Activated CD4-positive, alpha-beta T cell treated with anti-CD3 and anti-CD28 coated beads, Interleukin-2, amount 10 ng/mL, durations not matched to agents 24 days and 14 days (primary cell): ENCODE measurements at regions not wholly inside any gene's neighbourhood (a gene's known extent, or its start where the extent isn't known, plus 50 kb on each side); places are given as distances from the start of the nearest gene placed in this dataset.

Source experiments
- DNase-seq: peaks from one replicate; pipeline ENCODE4 v3.0.0; 2022
- H3K27ac Mint-ChIP-seq: one replicate; pipeline ENCODE4 v1.8.0; 2022; ENCODE audit warnings: mild to moderate bottlenecking, mixed read lengths
- H3K27me3 Mint-ChIP-seq: one replicate; pipeline ENCODE4 v1.8.0; 2022; ENCODE audit warnings: mixed read lengths
- H3K36me3 Mint-ChIP-seq: one replicate; pipeline ENCODE4 v1.8.0; 2022; ENCODE audit warnings: low read depth, mild to moderate bottlenecking, mixed read lengths
- H3K4me1 Mint-ChIP-seq: one replicate; pipeline ENCODE4 v1.8.0; 2021; ENCODE audit warnings: mixed read lengths
- H3K4me3 Mint-ChIP-seq: one replicate; pipeline ENCODE4 v1.8.0; 2022; ENCODE audit warnings: mild to moderate bottlenecking, moderate library complexity, mixed read lengths
- H3K9me3 Mint-ChIP-seq: one replicate; pipeline ENCODE4 v1.8.0; 2021; ENCODE audit warnings: mixed read lengths
- intact Hi-C: fragments of 100-400 bp; cut with micrococcal nuclease; formaldehyde crosslinking; loops from one replicate; pipeline ENCODE4 v1.15.1; 2023

- intact Hi-C loops = no loop called here
Observed at GRCh38 chr5:135119481-135119880, 85.5 kb upstream of the PITX1 start.

GRCh38 chr5:135117590-135117989 lies 83.6 kb upstream of the PITX1 start:
- intact Hi-C loops = no loop called here
- DNase-seq = no peak
- Mint-ChIP-seq H3K9me3 (no peaks in the 10 kb centered on the region), H3K4me1 (no peaks in the 10 kb centered on the region), H3K4me3 (no peak overlapping the region), H3K36me3 (no peaks in the 10 kb centered on the region), H3K27ac (no peak overlapping the region), H3K27me3 (peaks cover 3% of the 10 kb centered on the region)

More at GRCh38 chr5:135119481-135119880, 85.5 kb upstream of the PITX1 start:
- H3K27ac Mint-ChIP-seq = no peak overlapping the region
- no peak overlapping the region for H3K4me3 Mint-ChIP-seq
- no peaks in the 10 kb centered on the region for H3K36me3 Mint-ChIP-seq
- no peak for DNase-seq
- no peaks in the 10 kb centered on the region for H3K4me1 Mint-ChIP-seq
- H3K27me3 Mint-ChIP-seq = peaks cover 5% of the 10 kb centered on the region
- H3K9me3 Mint-ChIP-seq = no peaks in the 10 kb centered on the region

- Mint-ChIP-seq H3K27ac (no peak overlapping the region), H3K27me3 (peaks cover 2% of the 10 kb centered on the region), H3K4me3 (no peak overlapping the region), H3K36me3 (no peaks in the 10 kb centered on the region), H3K4me1 (no peaks in the 10 kb centered on the region), H3K9me3 (no peaks in the 10 kb centered on the region)
- DNase-seq = no peak
- intact Hi-C loops = no loop called here
Observed at GRCh38 chr5:135116160-135116561, 82.1 kb upstream of the PITX1 start.

- no peaks in the 10 kb centered on the region for H3K27me3 Mint-ChIP-seq
- no peak overlapping the region for H3K27ac Mint-ChIP-seq
- intact Hi-C loops = no loop called here
Observed at GRCh38 chr5:135115591-135115990, 81.6 kb upstream of the PITX1 start.

GRCh38 chr5:135114759-135115158 lies 80.7 kb upstream of the PITX1 start:
- H3K27ac Mint-ChIP-seq = no peak overlapping the region
- intact Hi-C loops = no loop called here
- no peaks in the 10 kb centered on the region for H3K27me3 Mint-ChIP-seq

More at GRCh38 chr5:135115591-135115990, 81.6 kb upstream of the PITX1 start:
- Mint-ChIP-seq H3K4me1 (no peaks in the 10 kb centered on the region), H3K36me3 (no peaks in the 10 kb centered on the region), H3K9me3 (no peaks in the 10 kb centered on the region), H3K4me3 (no peak overlapping the region)
- DNase-seq = no peak

GRCh38 chr5:135112008-135112725 lies 78.1 kb upstream of the PITX1 start:
- H3K36me3 Mint-ChIP-seq = no peaks in the 10 kb centered on the region
- no peak overlapping the region for H3K27ac Mint-ChIP-seq
- intact Hi-C loops = no loop called here

More at GRCh38 chr5:135114759-135115158, 80.7 kb upstream of the PITX1 start:
- no peaks in the 10 kb centered on the region for H3K9me3 Mint-ChIP-seq
- DNase-seq = no peak
- no peak overlapping the region for H3K4me3 Mint-ChIP-seq
- H3K4me1 Mint-ChIP-seq = no peaks in the 10 kb centered on the region
- no peaks in the 10 kb centered on the region for H3K36me3 Mint-ChIP-seq

GRCh38 chr5:135110785-135111596 lies 77.0 kb upstream of the PITX1 start:
- intact Hi-C loops = no loop called here

More at GRCh38 chr5:135112008-135112725, 78.1 kb upstream of the PITX1 start:
- no peaks in the 10 kb centered on the region for H3K27me3 Mint-ChIP-seq
- H3K9me3 Mint-ChIP-seq = no peaks in the 10 kb centered on the region
- no peak for DNase-seq
- no peaks in the 10 kb centered on the region for H3K4me1 Mint-ChIP-seq
- H3K4me3 Mint-ChIP-seq = no peak overlapping the region

GRCh38 chr5:135108992-135109391 lies 75.0 kb upstream of the PITX1 start:
- intact Hi-C loops = no loop called here
- H3K9me3 Mint-ChIP-seq = no peaks in the 10 kb centered on the region
- no peak overlapping the region for H3K4me3 Mint-ChIP-seq
- H3K4me1 Mint-ChIP-seq = no peaks in the 10 kb centered on the region
- no peak overlapping the region for H3K27ac Mint-ChIP-seq
- no peaks in the 10 kb centered on the region for H3K36me3 Mint-ChIP-seq
- DNase-seq = no peak
- peaks cover 2% of the 10 kb centered on the region for H3K27me3 Mint-ChIP-seq

More at GRCh38 chr5:135110785-135111596, 77.0 kb upstream of the PITX1 start:
- H3K27me3 Mint-ChIP-seq = no peaks in the 10 kb centered on the region
- H3K9me3 Mint-ChIP-seq = no peaks in the 10 kb centered on the region
- no peak for DNase-seq
- H3K36me3 Mint-ChIP-seq = no peaks in the 10 kb centered on the region
- no peak overlapping the region for H3K27ac Mint-ChIP-seq
- no peak overlapping the region for H3K4me3 Mint-ChIP-seq
- H3K4me1 Mint-ChIP-seq = no peaks in the 10 kb centered on the region

- Mint-ChIP-seq H3K4me3 (no peak overlapping the region), H3K4me1 (no peaks in the 10 kb centered on the region), H3K27ac (no peak overlapping the region), H3K9me3 (no peaks in the 10 kb centered on the region), H3K36me3 (no peaks in the 10 kb centered on the region), H3K27me3 (peaks cover 2% of the 10 kb centered on the region)
- intact Hi-C loops = no loop called here
- DNase-seq = no peak
Observed at GRCh38 chr5:135108569-135108968, 74.5 kb upstream of the PITX1 start.

GRCh38 chr5:135107986-135108385 lies 74.0 kb upstream of the PITX1 start:
- Mint-ChIP-seq H3K4me3 (no peak overlapping the region), H3K36me3 (no peaks in the 10 kb centered on the region), H3K4me1 (no peaks in the 10 kb centered on the region), H3K27ac (no peak overlapping the region), H3K9me3 (no peaks in the 10 kb centered on the region), H3K27me3 (peaks cover 2% of the 10 kb centered on the region)
- DNase-seq = no peak
- intact Hi-C loops = no loop called here

GRCh38 chr5:135106610-135107471 lies 72.8 kb upstream of the PITX1 start:
- DNase-seq = no peak
- H3K4me3 Mint-ChIP-seq = no peak overlapping the region
- intact Hi-C loops = no loop called here
- no peaks in the 10 kb centered on the region for H3K36me3 Mint-ChIP-seq
- no peak overlapping the region for H3K27ac Mint-ChIP-seq
- peaks cover 2% of the 10 kb centered on the region for H3K27me3 Mint-ChIP-seq
- no peaks in the 10 kb centered on the region for H3K9me3 Mint-ChIP-seq
- no peaks in the 10 kb centered on the region for H3K4me1 Mint-ChIP-seq

- Mint-ChIP-seq H3K36me3 (no peaks in the 10 kb centered on the region), H3K27me3 (peaks cover 2% of the 10 kb centered on the region), H3K4me3 (no peak overlapping the region), H3K4me1 (no peaks in the 10 kb centered on the region), H3K27ac (no peak overlapping the region), H3K9me3 (no peaks in the 10 kb centered on the region)
- intact Hi-C loops = no loop called here
- DNase-seq = no peak
Observed at GRCh38 chr5:135106136-135106535, 72.1 kb upstream of the PITX1 start.

GRCh38 chr5:135105105-135105484 lies 71.1 kb upstream of the PITX1 start:
- Mint-ChIP-seq H3K9me3 (no peaks in the 10 kb centered on the region), H3K27me3 (peaks cover 2% of the 10 kb centered on the region), H3K36me3 (no peaks in the 10 kb centered on the region), H3K4me3 (no peak overlapping the region), H3K4me1 (no peaks in the 10 kb centered on the region), H3K27ac (no peak overlapping the region)
- no peak for DNase-seq
- intact Hi-C loops = no loop called here

GRCh38 chr5:135103575-135103853 lies 69.5 kb upstream of the PITX1 start:
- H3K27me3 Mint-ChIP-seq = peaks cover 2% of the 10 kb centered on the region
- no peaks in the 10 kb centered on the region for H3K36me3 Mint-ChIP-seq
- no peak overlapping the region for H3K27ac Mint-ChIP-seq

More at GRCh38 chr5:135103575-135103853, 69.5 kb upstream of the PITX1 start:
- no peak for DNase-seq
- H3K9me3 Mint-ChIP-seq = no peaks in the 10 kb centered on the region
- no peaks in the 10 kb centered on the region for H3K4me1 Mint-ChIP-seq
- no peak overlapping the region for H3K4me3 Mint-ChIP-seq
- intact Hi-C loops = no loop called here
